Activated naive CD8-positive, alpha-beta T cell treated with anti-CD3 and anti-CD28 coated beads, Interleukin-2, amount 50 U/mL, for 16 hours (primary cell): ENCODE measurements at regions not wholly inside any gene's neighbourhood (a gene's known extent, or its start where the extent isn't known, plus 50 kb on each side); places are given as distances from the start of the nearest gene placed in this dataset.
"Not testable (repeated sequence)": the region's sequence is repeated elsewhere in the genome, so short reads cannot be mapped to it uniquely, and the experiment has no call there.

Experiments used
- DNase-seq: peaks from one replicate; pipeline ENCODE4 v3.0.0-alpha.2; 2020; ENCODE audit warnings: low read depth, low spot score

GRCh38 chr2:43149482-43150107, 76.8 kb downstream of the ZFP36L2 start:
- DNase-seq, result no peak

GRCh38 chr2:43146083-43146482, 80.3 kb downstream of the ZFP36L2 start:
- DNase-seq, result no peak

GRCh38 chr2:43144263-43144662, 82.1 kb downstream of the ZFP36L2 start:
- DNase-seq, result no peak

DNA sequence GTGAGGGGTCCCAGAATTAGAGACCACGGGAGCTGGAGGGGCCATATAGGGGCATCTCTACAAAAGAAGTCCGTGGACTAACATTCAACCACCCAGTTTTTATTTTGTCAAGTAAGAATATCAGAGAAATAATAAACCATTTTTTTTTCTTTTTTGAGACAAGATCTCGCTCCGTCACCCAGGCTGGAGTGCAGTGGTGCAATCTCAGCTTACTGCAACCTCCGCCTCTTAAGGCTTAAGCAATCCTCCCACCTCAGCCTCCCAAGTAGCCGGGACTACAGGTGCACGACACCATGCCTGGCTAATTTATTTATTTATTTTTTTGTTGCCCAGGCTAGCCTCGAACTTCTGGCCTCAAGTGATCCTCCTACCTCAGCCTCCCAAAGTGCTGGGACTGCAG, 82.7 kb downstream of the ZFP36L2 start:
- no peak for DNase-seq

- no peak for DNase-seq
Observed at GRCh38 chr2:43142921-43143438, 83.4 kb downstream of the ZFP36L2 start.

GRCh38 chr2:43141636-43142151, 84.7 kb downstream of the ZFP36L2 start:
- not testable (repeated sequence) for DNase-seq

- DNase-seq, result no peak
Observed at GRCh38 chr2:43139996-43140621, 86.3 kb downstream of the ZFP36L2 start.

- DNase-seq, result no peak
Observed at GRCh38 chr2:43139501-43139900, 86.9 kb downstream of the ZFP36L2 start.

- DNase-seq, result no peak
Observed at GRCh38 chr2:43138441-43138840, 88.0 kb downstream of the ZFP36L2 start.

DNA sequence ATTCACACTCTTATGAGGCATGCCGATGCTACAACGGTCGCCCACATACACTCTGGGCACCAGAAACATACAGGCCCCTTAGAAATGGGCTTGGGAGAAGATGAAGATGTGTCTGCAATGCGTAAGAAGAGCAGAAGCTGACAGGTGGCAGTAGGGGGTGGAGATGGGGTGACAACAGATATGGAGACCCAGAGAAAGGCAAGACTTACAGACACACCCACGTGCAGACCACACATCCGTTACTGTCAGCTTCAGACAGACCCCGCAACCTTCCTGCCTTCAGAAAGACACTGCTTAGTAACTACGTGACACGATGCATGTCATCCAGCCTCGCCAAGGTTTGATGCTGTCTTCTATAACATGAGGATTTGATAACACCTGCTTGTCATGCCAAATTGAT, 89.5 kb downstream of the ZFP36L2 start:
- DNase-seq, result no peak

DNA sequence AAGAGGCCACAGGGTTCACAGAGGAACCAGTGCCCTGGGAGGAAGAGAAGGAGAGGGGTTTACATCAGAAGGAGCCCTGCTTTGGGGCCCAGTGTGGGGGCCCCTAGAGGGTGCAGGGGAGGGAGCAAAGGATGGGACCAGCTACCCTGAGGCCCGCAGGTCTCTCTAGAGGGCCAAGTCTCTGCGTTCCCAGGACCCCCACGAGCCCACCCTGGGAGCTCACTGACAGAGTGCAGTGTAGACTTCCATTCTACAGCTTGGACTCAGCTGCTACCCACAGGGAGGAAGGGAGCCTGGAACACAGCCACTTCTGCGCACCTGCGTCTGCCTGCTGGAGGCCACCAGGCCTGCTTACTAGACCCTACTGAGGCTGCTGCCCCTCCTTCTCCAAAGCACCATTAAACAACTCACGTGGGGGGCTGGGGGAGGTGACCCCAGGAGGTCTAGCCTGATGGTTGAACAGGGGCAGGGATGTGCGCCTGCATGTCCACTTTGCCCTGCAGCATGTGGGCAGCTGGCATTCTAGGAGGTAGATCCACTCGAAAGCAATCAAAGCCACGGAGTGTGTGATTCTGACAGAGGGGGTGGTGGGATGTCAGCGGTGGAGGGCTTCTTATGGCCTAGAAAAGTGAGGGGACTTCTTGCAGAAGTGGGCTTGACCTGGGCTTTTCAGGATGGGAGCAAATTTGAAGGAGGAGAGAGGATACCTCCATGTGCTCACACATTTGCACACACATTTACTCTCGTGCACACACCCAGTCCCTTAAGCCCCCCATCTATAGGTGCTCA, 90.2 kb downstream of the ZFP36L2 start:
- no peak for DNase-seq

- DNase-seq, result no peak
Observed at GRCh38 chr2:43135583-43135982, 90.8 kb downstream of the ZFP36L2 start.

DNA sequence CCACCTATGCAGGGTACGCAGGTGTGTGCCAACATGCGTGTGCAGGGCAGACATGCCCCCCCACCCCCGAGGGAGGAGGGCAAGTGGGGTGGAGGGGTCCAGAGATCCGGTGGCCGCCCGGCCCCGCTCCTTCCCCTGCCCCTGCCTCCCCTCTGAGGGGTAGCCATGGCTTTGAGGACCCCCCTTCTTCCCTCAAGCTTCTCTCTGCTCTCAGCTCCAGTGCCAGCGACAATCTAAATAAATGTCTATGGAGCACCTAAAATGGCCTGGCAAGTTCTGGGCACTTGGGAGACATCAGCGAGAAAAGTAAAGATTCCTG, 91.9 kb downstream of the ZFP36L2 start:
- no peak for DNase-seq

GRCh38 chr2:43133708-43134570, 92.5 kb downstream of the ZFP36L2 start:
- DNase-seq, result no peak

GRCh38 chr2:43133336-43133707, 93.1 kb downstream of the ZFP36L2 start:
- DNase-seq, result no peak

GRCh38 chr2:43132683-43133301, 93.6 kb downstream of the ZFP36L2 start:
- no peak for DNase-seq

GRCh38 chr2:43131890-43132682, 94.3 kb downstream of the ZFP36L2 start:
- no peak for DNase-seq

- DNase-seq, result peak; percentile 17
Observed at GRCh38 chr2:43131051-43131889, 95.1 kb downstream of the ZFP36L2 start.

GRCh38 chr2:43130548-43130875, 95.9 kb downstream of the ZFP36L2 start:
- DNase-seq, result no peak
